ENCODE measurements at regions not wholly inside any gene's neighbourhood (a gene's known extent, or its start where the extent isn't known, plus 50 kb on each side); places are given as distances from the start of the nearest gene placed in this dataset.

DNA sequence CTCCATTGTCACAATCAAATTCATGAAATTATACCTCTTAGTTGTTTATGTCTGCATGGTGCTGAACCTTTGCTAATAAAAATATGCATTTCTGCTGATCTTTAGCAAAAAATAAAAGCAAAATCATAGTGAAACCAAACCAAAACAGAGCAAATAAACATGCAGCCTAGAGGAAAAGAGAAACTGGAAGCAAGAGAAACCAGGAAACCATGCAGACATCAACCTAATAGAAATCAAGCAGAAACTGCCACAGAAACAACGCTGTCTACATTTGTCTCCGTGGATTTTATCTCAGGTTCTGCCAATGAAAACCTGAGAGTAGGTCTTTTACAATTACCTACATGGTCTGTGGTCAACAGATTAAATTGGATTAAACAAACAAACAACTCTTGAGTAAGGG, 173.7 kb downstream of the SYT10 start:
- TF ChIP-seq, protein P1, sequence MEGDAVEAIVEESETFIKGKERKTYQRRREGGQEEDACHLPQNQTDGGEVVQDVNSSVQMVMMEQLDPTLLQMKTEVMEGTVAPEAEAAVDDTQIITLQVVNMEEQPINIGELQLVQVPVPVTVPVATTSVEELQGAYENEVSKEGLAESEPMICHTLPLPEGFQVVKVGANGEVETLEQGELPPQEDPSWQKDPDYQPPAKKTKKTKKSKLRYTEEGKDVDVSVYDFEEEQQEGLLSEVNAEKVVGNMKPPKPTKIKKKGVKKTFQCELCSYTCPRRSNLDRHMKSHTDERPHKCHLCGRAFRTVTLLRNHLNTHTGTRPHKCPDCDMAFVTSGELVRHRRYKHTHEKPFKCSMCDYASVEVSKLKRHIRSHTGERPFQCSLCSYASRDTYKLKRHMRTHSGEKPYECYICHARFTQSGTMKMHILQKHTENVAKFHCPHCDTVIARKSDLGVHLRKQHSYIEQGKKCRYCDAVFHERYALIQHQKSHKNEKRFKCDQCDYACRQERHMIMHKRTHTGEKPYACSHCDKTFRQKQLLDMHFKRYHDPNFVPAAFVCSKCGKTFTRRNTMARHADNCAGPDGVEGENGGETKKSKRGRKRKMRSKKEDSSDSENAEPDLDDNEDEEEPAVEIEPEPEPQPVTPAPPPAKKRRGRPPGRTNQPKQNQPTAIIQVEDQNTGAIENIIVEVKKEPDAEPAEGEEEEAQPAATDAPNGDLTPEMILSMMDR (IDR thresholded peaks at IDR 0.05) = no peak
- TF ChIP-seq ZFX (IDR thresholded peaks at IDR 0.05; ENCODE audit: borderline replicate concordance) = no peak

Measured in 22Rv1 (cell line).